ENCODE measurements at regions not wholly inside any gene's neighbourhood (a gene's known extent, or its start where the extent isn't known, plus 50 kb on each side); places are given as distances from the start of the nearest gene placed in this dataset.

DNA sequence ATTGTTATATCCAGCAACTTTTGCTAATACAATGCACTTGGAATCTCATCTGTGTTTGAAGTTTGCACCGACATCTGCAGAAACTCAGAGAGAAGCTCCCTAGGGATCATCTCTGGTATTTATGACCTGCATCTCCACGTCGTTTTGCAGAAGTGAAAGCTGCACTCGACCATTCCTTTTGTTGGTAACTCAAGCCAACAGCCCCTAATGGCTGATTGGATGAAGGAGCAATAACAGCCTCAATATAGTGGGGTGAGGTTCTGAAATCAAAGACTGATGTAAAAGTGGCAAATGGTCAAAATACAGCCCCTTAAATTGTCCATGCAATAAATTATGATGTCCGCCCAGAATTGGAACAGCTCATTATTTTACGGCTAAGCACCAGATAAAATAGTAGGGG is 344.2 kb upstream of the KAZN start:
- Histone ChIP-seq H3K4ac (ENCODE audit: low read depth, low read length) (no peak overlapping the region), H3K4me1 (ENCODE audit: control insufficient read depth, low read depth, low read length) (no peaks in the 10 kb centered on the region), H3K9ac (ENCODE audit: low read length) (no peak overlapping the region), H3K18ac (ENCODE audit: low read length) (no peak overlapping the region), H3K79me2 (ENCODE audit: control insufficient read depth, insufficient read depth, low read length) (no peaks in the 10 kb centered on the region), H3K4me2 (ENCODE audit: low read length) (no peak overlapping the region), H2BK5ac (ENCODE audit: low read length) (no peak overlapping the region), H3K56ac (ENCODE audit: low read length) (no peak overlapping the region), H3K36me3 (ENCODE audit: control insufficient read depth, insufficient read depth, low read length) (no peaks in the 10 kb centered on the region), H3K23ac (ENCODE audit: low read length) (no peak overlapping the region), H2BK15ac (replicated peaks; ENCODE audit: low read depth) (no peak overlapping the region), H3K27me3 (ENCODE audit: insufficient read depth, low read length, poor library complexity) (no peaks in the 10 kb centered on the region), H3K79me1 (ENCODE audit: low read length) (no peaks in the 10 kb centered on the region), H4K8ac (ENCODE audit: low read depth, low read length) (no peak overlapping the region), H2BK120ac (ENCODE audit: low read depth, low read length) (no peak overlapping the region), H3K4me3 (ENCODE audit: low read length) (no peak overlapping the region), H4K5ac (ENCODE audit: low read length) (no peak overlapping the region), H3K27ac (ENCODE audit: low read depth, low read length) (no peak overlapping the region), H2AK5ac (ENCODE audit: low read length) (no peak overlapping the region)
- WGBS (ENCODE audit: extremely low coverage, insufficient coverage, low lambda C conversion rate), result no CpG with 5 or more reads among the region's 6 CpGs
- DNase-seq, result no peak

DNA sequence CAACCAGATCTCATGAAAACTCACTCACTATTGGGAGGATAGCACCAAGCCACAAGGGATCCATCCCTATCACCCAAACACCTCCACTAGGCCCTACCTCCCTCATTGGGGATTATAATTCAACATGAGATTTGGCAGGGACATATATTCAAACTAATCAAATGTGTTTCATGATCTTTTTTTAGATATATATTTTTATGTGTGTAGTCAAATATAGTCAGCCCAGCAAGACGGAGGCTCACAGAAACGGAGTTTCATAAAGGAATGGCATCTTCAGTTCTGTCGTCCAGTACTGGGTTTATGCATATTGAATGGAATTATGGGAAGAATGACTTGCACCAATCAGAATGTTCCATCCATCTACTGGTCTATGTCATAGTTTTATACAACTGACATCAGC is 343.3 kb upstream of the KAZN start:
- Histone ChIP-seq H3K27ac (ENCODE audit: low read depth, low read length) (no peak overlapping the region), H3K4ac (ENCODE audit: low read depth, low read length) (no peak overlapping the region), H4K8ac (ENCODE audit: low read depth, low read length) (no peak overlapping the region), H4K5ac (ENCODE audit: low read length) (no peak overlapping the region), H3K79me2 (ENCODE audit: control insufficient read depth, insufficient read depth, low read length) (no peaks in the 10 kb centered on the region), H3K79me1 (ENCODE audit: low read length) (no peaks in the 10 kb centered on the region), H3K9ac (ENCODE audit: low read length) (no peak overlapping the region), H3K23ac (ENCODE audit: low read length) (no peak overlapping the region), H2BK120ac (ENCODE audit: low read depth, low read length) (no peak overlapping the region), H3K36me3 (ENCODE audit: control insufficient read depth, insufficient read depth, low read length) (no peaks in the 10 kb centered on the region), H2BK5ac (ENCODE audit: low read length) (no peak overlapping the region), H3K4me3 (ENCODE audit: low read length) (no peak overlapping the region), H2AK5ac (ENCODE audit: low read length) (no peak overlapping the region), H3K4me2 (ENCODE audit: low read length) (no peak overlapping the region), H3K56ac (ENCODE audit: low read length) (no peak overlapping the region), H3K27me3 (ENCODE audit: insufficient read depth, low read length, poor library complexity) (no peaks in the 10 kb centered on the region), H3K18ac (ENCODE audit: low read length) (no peak overlapping the region), H2BK15ac (replicated peaks; ENCODE audit: low read depth) (no peak overlapping the region), H3K4me1 (ENCODE audit: control insufficient read depth, low read depth, low read length) (no peaks in the 10 kb centered on the region)
- WGBS (ENCODE audit: extremely low coverage, insufficient coverage, low lambda C conversion rate), result no CpG with 5 or more reads among the region's 3 CpGs
- no peak for DNase-seq

DNA sequence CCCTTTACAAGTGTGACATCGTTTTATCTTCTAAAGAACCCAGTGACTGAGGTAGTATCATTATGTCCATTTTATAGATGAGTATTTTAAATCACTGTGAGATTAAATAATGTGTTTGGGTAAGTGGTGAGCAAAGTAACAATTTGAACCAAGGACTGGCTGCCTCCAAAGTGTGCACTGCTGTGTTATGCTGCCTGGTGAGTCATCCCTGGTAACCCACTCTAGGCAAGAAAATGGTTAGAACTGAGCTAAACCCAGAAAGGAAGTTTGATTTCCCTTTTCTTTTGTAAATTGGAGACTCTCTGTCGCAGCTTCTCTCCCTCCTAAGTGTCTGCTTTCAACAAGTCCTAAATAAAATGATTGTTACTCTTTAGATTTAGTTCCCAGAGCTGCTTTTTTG is 342.8 kb upstream of the KAZN start:
- H3K27me3 ChIP-seq (ENCODE audit: insufficient read depth, low read length, poor library complexity), result no peaks in the 10 kb centered on the region
- no peak overlapping the region for H2BK120ac ChIP-seq (ENCODE audit: low read depth, low read length)
- no peak overlapping the region for H3K56ac ChIP-seq (ENCODE audit: low read length)
- no peak overlapping the region for H3K4me3 ChIP-seq (ENCODE audit: low read length)
- H3K27ac ChIP-seq (ENCODE audit: low read depth, low read length), result no peak overlapping the region
- no peak overlapping the region for H4K8ac ChIP-seq (ENCODE audit: low read depth, low read length)
- H3K23ac ChIP-seq (ENCODE audit: low read length), result no peak overlapping the region
- H2BK5ac ChIP-seq (ENCODE audit: low read length), result no peak overlapping the region
- H3K36me3 ChIP-seq (ENCODE audit: control insufficient read depth, insufficient read depth, low read length), result no peaks in the 10 kb centered on the region
- no CpG with 5 or more reads among the region's 2 CpGs for WGBS (ENCODE audit: extremely low coverage, insufficient coverage, low lambda C conversion rate)
- no peak overlapping the region for H3K4ac ChIP-seq (ENCODE audit: low read depth, low read length)
- H3K4me1 ChIP-seq (ENCODE audit: control insufficient read depth, low read depth, low read length), result no peaks in the 10 kb centered on the region
- H2BK15ac ChIP-seq (replicated peaks; ENCODE audit: low read depth), result no peak overlapping the region
- no peak overlapping the region for H3K4me2 ChIP-seq (ENCODE audit: low read length)
- no peak for DNase-seq
- H2AK5ac ChIP-seq (ENCODE audit: low read length), result no peak overlapping the region
- H3K18ac ChIP-seq (ENCODE audit: low read length), result no peak overlapping the region
- H3K79me1 ChIP-seq (ENCODE audit: low read length), result no peaks in the 10 kb centered on the region
- no peaks in the 10 kb centered on the region for H3K79me2 ChIP-seq (ENCODE audit: control insufficient read depth, insufficient read depth, low read length)
- H3K9ac ChIP-seq (ENCODE audit: low read length), result no peak overlapping the region
- H4K5ac ChIP-seq (ENCODE audit: low read length), result no peak overlapping the region

DNA sequence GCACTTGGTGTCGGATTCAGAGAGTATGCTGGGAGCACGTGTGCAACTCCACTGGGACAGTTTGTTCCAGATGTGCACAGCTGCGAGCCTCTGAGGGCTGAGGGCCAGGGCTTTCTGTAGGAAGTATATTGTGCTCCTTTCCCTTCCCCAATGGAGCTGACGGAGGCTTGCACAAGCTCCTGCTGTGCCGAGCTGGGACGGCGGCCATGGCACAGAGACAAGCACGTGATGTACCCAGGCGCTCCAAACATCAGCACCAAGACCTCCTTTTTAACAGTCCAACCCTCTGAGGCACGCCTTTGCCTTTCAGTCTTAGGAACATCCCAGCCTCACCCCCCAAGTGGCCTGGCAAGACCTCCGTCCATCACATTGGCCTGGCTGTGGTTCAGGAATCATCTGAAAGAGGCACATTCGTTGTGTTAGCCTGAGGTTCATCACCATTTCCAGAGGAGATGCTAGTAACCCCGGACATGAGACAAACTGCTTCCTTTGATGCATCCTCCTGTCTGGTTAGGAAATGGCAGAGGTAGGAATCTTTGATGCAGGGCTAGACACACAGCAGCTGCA is 339.2 kb upstream of the KAZN start:
- H2AK5ac ChIP-seq (ENCODE audit: low read length), result no peak overlapping the region
- H3K23ac ChIP-seq (ENCODE audit: low read length), result no peak overlapping the region
- H3K36me3 ChIP-seq (ENCODE audit: control insufficient read depth, insufficient read depth, low read length), result no peaks in the 10 kb centered on the region
- H3K4me2 ChIP-seq (ENCODE audit: low read length), result no peak overlapping the region
- no peak overlapping the region for H4K5ac ChIP-seq (ENCODE audit: low read length)
- H2BK15ac ChIP-seq (replicated peaks; ENCODE audit: low read depth), result no peak overlapping the region
- no peaks in the 10 kb centered on the region for H3K79me1 ChIP-seq (ENCODE audit: low read length)
- no peak overlapping the region for H3K27ac ChIP-seq (ENCODE audit: low read depth, low read length)
- no peak overlapping the region for H2BK5ac ChIP-seq (ENCODE audit: low read length)
- H3K4me3 ChIP-seq (ENCODE audit: low read length), result no peak overlapping the region
- no peak for DNase-seq
- H3K4me1 ChIP-seq (ENCODE audit: control insufficient read depth, low read depth, low read length), result no peaks in the 10 kb centered on the region
- no peak overlapping the region for H3K18ac ChIP-seq (ENCODE audit: low read length)
- H4K8ac ChIP-seq (ENCODE audit: low read depth, low read length), result no peak overlapping the region
- H3K79me2 ChIP-seq (ENCODE audit: control insufficient read depth, insufficient read depth, low read length), result no peaks in the 10 kb centered on the region
- H2BK120ac ChIP-seq (ENCODE audit: low read depth, low read length), result no peak overlapping the region
- H3K27me3 ChIP-seq (ENCODE audit: insufficient read depth, low read length, poor library complexity), result no peaks in the 10 kb centered on the region
- WGBS (ENCODE audit: extremely low coverage, insufficient coverage, low lambda C conversion rate), result no CpG with 5 or more reads among the region's 13 CpGs
- H3K9ac ChIP-seq (ENCODE audit: low read length), result no peak overlapping the region
- no peak overlapping the region for H3K56ac ChIP-seq (ENCODE audit: low read length)
- H3K4ac ChIP-seq (ENCODE audit: low read depth, low read length), result no peak overlapping the region

DNA sequence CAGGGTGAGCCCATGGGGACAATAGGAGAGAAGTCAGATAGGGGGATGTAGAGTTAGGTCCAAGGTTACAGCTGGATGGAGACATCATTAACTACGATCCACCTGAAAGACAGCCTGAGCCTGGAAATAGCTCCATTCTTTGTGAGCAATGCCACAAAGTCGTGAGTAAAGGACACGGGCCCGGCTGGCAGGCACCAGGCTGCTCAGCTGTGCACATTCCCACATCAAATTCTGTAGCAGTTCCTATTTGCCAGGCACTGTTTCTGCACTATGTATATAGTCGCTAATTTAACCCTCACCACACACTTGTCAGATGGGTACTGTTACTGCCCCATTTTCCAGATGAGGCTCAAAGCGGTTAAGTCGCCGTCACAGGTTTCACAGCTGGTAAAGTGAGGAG is 338.0 kb upstream of the KAZN start:
- H3K9ac ChIP-seq (ENCODE audit: low read length), result no peak overlapping the region
- H2AK5ac ChIP-seq (ENCODE audit: low read length), result no peak overlapping the region
- no peaks in the 10 kb centered on the region for H3K79me2 ChIP-seq (ENCODE audit: control insufficient read depth, insufficient read depth, low read length)
- H3K4me3 ChIP-seq (ENCODE audit: low read length), result no peak overlapping the region
- no peak overlapping the region for H3K4me2 ChIP-seq (ENCODE audit: low read length)
- no peak for DNase-seq
- H4K8ac ChIP-seq (ENCODE audit: low read depth, low read length), result no peak overlapping the region
- no peaks in the 10 kb centered on the region for H3K27me3 ChIP-seq (ENCODE audit: insufficient read depth, low read length, poor library complexity)
- H2BK120ac ChIP-seq (ENCODE audit: low read depth, low read length), result no peak overlapping the region
- H3K4ac ChIP-seq (ENCODE audit: low read depth, low read length), result no peak overlapping the region
- H4K5ac ChIP-seq (ENCODE audit: low read length), result no peak overlapping the region
- H3K79me1 ChIP-seq (ENCODE audit: low read length), result no peaks in the 10 kb centered on the region
- H2BK5ac ChIP-seq (ENCODE audit: low read length), result no peak overlapping the region
- no peak overlapping the region for H3K23ac ChIP-seq (ENCODE audit: low read length)
- no peak overlapping the region for H2BK15ac ChIP-seq (replicated peaks; ENCODE audit: low read depth)
- WGBS (ENCODE audit: extremely low coverage, insufficient coverage, low lambda C conversion rate), result no CpG with 5 or more reads among the region's 8 CpGs
- no peaks in the 10 kb centered on the region for H3K4me1 ChIP-seq (ENCODE audit: control insufficient read depth, low read depth, low read length)
- H3K56ac ChIP-seq (ENCODE audit: low read length), result no peak overlapping the region
- no peaks in the 10 kb centered on the region for H3K36me3 ChIP-seq (ENCODE audit: control insufficient read depth, insufficient read depth, low read length)
- H3K27ac ChIP-seq (ENCODE audit: low read depth, low read length), result no peak overlapping the region
- H3K18ac ChIP-seq (ENCODE audit: low read length), result no peak overlapping the region

GRCh38 chr1:14261395-14261794 is 337.1 kb upstream of the KAZN start:
- no CpG with 5 or more reads among the region's 11 CpGs for WGBS (ENCODE audit: extremely low coverage, insufficient coverage, low lambda C conversion rate)
- no peak overlapping the region for H3K23ac ChIP-seq (ENCODE audit: low read length)
- H2BK5ac ChIP-seq (ENCODE audit: low read length), result no peak overlapping the region
- H2AK5ac ChIP-seq (ENCODE audit: low read length), result no peak overlapping the region
- no peak overlapping the region for H3K18ac ChIP-seq (ENCODE audit: low read length)
- H3K56ac ChIP-seq (ENCODE audit: low read length), result no peak overlapping the region
- H3K4ac ChIP-seq (ENCODE audit: low read depth, low read length), result no peak overlapping the region
- no peak overlapping the region for H3K4me2 ChIP-seq (ENCODE audit: low read length)
- H3K27ac ChIP-seq (ENCODE audit: low read depth, low read length), result no peak overlapping the region
- no peaks in the 10 kb centered on the region for H3K27me3 ChIP-seq (ENCODE audit: insufficient read depth, low read length, poor library complexity)
- no peak overlapping the region for H2BK120ac ChIP-seq (ENCODE audit: low read depth, low read length)
- no peaks in the 10 kb centered on the region for H3K79me2 ChIP-seq (ENCODE audit: control insufficient read depth, insufficient read depth, low read length)
- H3K9ac ChIP-seq (ENCODE audit: low read length), result no peak overlapping the region
- no peak overlapping the region for H3K4me3 ChIP-seq (ENCODE audit: low read length)
- no peaks in the 10 kb centered on the region for H3K4me1 ChIP-seq (ENCODE audit: control insufficient read depth, low read depth, low read length)
- no peaks in the 10 kb centered on the region for H3K79me1 ChIP-seq (ENCODE audit: low read length)
- no peak overlapping the region for H4K8ac ChIP-seq (ENCODE audit: low read depth, low read length)
- DNase-seq, result no peak
- no peaks in the 10 kb centered on the region for H3K36me3 ChIP-seq (ENCODE audit: control insufficient read depth, insufficient read depth, low read length)
- H2BK15ac ChIP-seq (replicated peaks; ENCODE audit: low read depth), result no peak overlapping the region
- no peak overlapping the region for H4K5ac ChIP-seq (ENCODE audit: low read length)
